ENCODE measurements at regions not wholly inside any gene's neighbourhood (a gene's known extent, or its start where the extent isn't known, plus 50 kb on each side); places are given as distances from the start of the nearest gene placed in this dataset.

DNA sequence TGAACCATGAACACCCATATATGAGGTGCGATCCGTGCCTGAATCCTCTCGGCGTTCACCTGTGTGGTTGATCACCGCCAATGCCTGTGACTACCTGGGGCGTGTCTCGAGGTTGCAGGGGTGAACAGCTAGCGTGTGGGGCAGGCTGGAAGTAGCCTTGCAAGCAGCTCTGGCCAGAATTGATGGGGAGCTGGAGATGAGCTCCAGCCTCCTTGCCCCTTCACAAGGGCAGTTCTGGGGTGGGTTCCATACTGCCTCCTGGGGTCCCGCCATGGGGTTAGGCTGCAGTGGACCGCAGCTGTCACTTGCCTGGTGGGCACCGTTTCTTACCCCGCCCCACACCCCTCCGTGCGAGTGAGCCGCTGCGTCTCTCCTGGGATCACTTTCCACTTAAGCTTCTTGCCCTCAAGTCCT is 154.5 kb upstream of the SOX1 start:
- DNase-seq, result no peak

DNA sequence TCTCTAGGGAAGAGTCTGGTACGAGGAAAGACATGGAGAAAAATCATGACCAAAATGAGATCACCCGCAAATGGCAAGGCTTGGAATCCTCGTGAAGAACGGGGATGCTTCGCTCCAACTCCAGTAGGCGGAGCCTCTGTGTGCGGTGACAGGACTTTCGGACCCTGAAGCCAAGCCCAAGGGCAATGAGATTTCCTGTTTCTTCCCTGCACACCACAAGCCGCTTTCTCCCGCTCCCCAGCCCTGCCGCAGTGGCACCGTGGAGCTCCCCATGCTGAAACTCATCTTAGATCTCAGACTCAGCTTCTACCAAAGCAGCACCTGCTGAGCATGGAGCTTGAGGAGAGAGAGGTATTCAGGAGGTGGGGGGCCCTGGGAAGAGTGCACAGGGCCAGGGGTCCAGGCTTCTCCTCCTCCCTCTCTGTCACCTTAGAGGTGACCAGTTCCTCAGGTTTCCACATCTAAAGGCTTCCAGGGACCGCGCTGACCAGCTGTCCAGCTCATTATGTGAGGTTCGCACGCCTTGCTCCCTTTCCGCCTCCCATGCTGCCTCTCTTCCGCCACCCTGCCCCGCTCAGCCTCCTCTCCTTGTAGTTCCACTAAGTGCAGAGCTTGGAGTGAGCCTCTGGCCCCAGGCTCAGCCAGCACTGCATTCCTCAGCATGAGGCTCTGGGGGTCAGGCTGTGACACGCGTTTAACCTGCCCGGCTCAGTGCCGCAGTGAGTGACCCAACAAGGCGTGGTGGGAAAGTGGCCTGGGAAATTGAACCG is 153.8 kb upstream of the SOX1 start:
- no peak for DNase-seq

DNA sequence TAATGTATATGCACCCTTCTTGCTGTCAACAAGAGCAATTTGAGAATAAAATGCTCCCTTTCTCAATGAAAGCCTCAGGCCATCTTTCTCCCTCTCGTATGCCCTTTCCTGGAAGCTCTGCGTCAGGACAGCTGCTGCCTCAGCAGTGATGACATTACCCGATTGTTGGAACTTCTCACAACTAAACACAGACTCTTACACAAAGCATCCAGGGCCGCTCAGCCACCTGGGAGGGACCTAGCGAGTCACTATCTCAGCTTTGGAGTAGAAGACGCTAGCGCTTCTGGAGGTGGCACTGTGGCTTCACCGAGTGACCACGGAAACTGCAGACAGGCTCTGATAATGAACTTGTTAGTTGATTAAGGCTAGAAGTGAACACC is 153.2 kb upstream of the SOX1 start:
- no peak for DNase-seq

DNA sequence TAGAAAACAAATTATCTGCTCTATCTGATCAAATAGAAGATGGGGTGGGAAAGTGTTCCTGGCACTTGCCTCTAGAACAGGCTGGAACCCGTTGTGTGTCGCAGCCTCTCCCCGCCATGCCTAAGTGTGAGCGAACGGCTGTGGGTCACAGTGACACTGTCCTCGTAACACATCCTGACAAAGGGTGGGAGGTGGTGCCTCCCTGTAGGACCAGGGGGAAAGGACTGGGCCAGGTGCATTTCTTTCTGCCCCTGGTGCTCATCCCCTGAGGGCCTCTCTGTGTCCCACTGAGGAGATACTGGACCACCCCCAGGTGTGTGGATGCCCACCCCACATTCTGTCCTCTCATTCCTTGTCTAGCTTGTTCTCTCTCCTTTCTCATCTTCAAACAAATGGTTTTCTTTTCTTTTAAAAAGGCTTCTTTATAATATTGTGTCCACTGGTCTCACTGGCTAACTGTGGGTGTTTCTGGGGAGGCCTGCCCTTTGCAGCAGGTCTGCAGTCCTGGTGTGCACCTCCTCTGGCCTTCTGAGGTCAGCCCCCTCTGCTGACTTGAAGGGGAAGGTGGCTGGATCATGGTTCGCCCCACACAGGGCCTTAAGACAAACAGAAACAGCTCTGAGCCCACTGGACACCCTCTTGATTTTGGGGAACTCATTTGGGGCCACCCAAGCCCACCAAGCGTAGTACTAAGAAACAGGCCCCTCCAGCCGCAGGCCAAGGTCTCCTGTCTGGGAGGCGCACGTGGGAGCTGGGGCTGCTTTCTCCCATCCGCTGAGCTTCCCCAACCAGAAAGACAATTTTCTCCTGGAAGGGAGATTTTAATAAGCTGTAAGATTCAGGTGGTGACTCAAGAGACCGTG is 152.5 kb upstream of the SOX1 start:
- DNase-seq, result no peak

GRCh38 chr13:111915104-111915551 is 151.8 kb upstream of the SOX1 start:
- DNase-seq, result no peak

DNA sequence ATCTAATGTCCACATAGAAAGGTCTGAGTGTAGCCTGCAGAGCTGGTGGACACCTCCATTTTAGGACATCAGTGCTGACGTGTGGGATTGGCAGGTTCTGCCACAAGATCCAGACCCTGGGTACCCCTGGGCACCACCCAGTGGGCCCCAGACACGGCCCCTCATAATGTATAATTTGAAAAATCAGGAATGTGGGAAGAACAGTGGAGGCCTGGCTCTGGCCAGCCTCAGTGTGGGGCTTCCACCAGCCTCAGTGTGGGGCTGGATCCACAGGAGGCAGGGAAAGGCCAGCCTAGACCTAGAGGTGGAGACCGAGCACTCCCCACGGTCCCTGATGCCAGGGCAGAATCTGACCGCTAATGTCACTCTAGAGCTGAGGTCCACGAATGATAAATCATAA is 150.7 kb upstream of the SOX1 start:
- DNase-seq, result no peak

GRCh38 chr13:111917086-111917485 is 149.9 kb upstream of the SOX1 start:
- DNase-seq, result no peak

- no peak for DNase-seq
Observed at GRCh38 chr13:111917901-111918300, 149.0 kb upstream of the SOX1 start.

GRCh38 chr13:111919286-111919685 is 147.7 kb upstream of the SOX1 start:
- DNase-seq, result no peak

DNA sequence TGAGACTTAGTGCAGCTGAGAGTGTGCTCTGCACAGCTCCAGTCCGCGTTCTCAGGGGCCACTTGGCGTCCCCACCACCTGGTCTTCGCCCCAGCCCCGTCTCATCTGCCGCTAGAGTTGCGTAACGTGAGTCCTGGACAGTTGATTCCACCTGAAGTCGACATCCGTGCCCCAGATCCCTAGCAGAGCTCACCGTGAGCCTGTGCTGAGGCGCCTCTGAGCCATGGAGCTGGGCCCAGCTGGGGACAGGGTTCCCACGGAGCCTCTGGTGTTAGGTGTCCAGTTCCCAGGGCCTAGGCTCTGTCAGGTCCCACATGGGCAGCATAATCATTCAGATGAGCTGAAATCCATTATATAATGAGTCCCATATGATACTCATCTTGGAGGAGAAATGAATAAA is 147.1 kb upstream of the SOX1 start:
- no peak for DNase-seq

DNA sequence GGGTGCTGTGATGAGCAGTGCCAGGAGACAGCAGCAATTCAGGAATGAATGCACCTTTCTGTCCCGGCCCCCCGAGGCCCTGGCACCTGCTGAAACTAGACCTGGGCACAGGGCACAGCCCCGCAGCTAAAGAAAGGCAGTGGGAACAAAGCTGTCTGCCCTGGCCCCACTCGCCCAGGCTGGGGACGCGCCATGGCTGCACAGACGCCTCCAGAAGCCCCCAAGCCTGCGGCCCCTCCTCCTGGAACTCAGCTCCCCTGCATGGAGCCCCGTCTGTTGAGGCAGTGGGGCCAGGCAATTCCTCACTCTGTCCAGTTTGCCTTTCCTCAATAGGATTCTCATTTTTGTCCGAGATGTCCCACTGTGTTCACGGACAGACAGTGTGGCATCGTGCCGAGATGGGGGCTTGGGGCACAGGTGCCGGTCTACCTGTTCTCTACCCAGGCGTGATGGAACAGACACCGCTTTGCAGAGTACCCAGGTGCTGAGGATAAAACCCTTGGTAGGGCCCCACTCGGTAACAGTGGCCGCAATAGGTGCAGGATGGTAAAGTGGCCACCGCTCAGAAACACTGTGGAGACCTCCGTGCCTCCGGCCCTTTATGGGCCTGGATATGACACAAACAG is 146.5 kb upstream of the SOX1 start:
- no peak for DNase-seq

- DNase-seq, result no peak
Observed at GRCh38 chr13:111920932-111921705, 145.8 kb upstream of the SOX1 start.

GRCh38 chr13:111922086-111922485 is 144.9 kb upstream of the SOX1 start:
- DNase-seq, result no peak

- DNase-seq, result no peak
Observed at GRCh38 chr13:111923439-111923838, 143.5 kb upstream of the SOX1 start.

DNA sequence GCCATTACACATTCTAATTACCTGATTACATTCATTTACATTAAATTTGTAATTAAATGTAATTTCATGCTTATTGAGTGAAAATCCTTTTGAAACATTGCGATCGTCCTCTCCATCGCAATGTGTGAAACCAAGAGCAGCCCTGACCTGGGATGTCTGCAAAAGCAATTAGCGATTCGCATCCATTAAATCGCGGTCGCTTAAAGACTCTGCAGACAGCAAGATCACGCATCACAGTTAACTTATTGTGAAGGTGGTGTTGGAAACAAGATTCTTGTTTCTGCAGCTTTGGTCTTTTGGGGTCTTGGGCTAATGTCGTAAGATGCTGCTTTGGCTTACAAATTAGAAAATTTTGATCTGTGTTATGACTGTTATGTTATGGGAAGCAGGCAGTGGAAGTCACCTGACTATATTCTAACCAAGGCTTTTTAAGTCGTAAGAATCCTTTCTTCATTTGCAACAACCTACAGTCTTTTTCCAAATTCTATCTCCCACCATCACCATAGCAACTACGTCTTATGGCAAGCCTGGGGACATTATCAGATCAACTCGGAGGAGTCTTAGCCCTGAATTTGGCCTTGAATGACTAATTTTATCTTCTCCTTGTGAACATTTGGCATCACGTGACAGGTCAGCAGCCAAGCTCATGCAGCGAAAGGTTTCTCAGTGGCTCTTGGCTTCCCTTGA is 142.8 kb upstream of the SOX1 start:
- no peak for DNase-seq

- DNase-seq, result no peak
Observed at GRCh38 chr13:111924678-111925075, 142.3 kb upstream of the SOX1 start.

DNA sequence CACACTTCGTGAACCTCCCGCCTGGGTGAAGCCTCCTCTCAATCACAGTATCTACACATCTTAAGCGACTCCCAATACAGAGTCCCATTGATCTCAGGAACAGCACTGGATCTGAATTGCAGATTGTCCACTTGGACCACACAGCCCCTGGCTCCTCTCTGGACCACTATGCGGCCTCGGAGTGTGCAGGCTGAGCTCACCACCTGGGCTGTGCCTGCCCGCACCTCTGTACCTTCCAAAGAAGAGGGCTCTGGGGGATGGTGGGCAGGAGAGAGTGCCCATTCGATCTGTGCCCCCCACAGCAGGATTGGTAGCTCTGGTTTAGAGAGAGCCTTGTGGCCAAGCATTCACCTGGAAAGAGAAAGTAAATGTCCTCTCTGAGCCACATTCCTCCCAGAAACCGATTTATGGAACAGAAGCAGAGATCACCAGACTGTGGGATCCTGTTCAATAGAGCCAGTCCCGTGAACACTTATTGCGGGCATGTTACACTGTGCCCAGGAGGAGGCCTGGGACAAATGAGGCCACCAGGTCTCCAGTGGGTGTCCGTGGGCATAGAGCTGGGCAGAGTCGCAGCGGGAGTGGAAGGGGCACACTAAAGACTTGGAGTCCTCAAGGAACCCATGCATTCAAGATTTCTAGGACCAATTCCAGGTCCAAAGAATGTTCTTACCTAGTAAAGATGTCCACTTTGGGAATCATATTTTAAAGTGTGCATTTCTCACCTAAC is 141.6 kb upstream of the SOX1 start:
- DNase-seq, result no peak

DNA sequence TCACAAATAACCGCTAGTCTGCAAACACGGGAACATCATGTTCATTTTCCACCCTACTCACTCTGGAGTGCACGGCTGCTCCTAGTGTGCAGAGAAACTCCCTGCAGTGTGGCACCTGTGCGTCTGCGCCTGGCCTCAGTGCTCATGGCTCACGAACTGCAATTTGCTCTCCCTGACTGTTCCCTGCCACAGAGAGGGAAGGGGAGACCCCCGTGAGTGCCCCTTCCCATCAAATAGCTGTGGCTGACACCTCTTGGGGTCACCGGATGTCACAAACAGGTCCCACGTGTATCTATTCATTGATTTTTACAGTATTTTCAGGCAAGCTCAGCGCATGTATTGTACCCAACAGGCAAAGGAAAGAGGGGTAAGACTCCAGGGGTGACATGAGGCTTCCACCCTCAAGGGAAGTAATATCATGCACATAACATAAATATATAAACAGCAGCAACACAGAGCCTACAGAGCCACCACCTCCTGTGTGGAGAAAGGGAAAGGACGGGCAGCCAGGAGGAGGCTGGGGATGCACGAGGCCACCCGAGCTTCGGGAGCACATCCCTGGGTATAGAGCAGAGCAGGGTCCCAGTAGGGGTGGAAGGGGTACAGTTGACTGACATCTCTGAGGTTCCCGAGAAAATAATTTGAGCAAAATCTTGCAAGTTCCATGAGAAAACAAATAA is 140.3 kb upstream of the SOX1 start:
- no peak for DNase-seq

DNA sequence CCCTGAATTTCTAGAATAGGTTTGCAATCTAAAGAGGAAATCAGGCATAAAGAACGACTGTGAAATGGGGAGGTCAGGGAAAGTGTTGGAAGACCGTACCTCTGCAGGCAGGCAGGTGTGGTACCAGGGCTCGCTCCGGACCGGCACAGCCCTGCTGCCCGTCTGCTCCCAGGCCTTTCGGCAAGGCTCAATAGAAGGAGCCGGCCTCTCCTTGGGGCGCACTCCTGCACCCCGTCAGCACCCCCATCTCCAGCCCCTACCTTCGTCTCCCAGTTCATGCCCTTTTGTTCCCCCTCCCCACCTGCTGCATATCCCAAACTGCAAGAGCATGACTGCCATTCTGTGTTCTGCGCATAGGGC is 139.8 kb upstream of the SOX1 start:
- no peak for DNase-seq

- no peak for DNase-seq
Observed at GRCh38 chr13:111929036-111929616, 137.8 kb upstream of the SOX1 start.

Data from hematopoietic multipotent progenitor cell treated with erythropoietin and hydrocortisone succinate and interleukin-3 and kit ligand, for 4 days (in vitro differentiated cells).